ENCODE measurements at regions not wholly inside any gene's neighbourhood (a gene's known extent, or its start where the extent isn't known, plus 50 kb on each side); places are given as distances from the start of the nearest gene placed in this dataset.

DNA sequence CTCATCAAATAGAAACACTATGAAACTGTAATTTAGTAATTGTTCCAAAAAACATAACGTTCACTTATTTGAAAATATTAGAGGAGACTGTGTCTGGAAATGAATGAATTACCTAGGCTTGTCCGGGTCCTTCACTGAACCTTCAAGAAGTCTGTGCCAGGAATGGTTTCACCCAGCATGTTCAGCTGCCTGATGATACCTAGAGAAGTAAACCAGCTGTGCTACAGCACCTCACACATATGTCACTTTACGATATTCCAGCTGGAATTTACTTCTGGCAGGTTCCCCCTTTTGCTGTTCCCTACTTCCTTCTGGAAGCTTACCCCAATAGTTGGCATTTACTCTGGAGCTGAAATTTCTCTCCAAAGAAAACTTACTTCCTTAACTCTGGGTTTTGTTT lies 906.5 kb downstream of the FAT4 start:
- no peak for DNase-seq (ENCODE audit: low spot score in 2 of 2)
- H3K9me3 Mint-ChIP-seq: no peaks in the 10 kb centered on the region
- no peak overlapping the region for H3K27ac Mint-ChIP-seq
- no peak for ATAC-seq
- H3K36me3 Mint-ChIP-seq: no peaks in the 10 kb centered on the region

DNA sequence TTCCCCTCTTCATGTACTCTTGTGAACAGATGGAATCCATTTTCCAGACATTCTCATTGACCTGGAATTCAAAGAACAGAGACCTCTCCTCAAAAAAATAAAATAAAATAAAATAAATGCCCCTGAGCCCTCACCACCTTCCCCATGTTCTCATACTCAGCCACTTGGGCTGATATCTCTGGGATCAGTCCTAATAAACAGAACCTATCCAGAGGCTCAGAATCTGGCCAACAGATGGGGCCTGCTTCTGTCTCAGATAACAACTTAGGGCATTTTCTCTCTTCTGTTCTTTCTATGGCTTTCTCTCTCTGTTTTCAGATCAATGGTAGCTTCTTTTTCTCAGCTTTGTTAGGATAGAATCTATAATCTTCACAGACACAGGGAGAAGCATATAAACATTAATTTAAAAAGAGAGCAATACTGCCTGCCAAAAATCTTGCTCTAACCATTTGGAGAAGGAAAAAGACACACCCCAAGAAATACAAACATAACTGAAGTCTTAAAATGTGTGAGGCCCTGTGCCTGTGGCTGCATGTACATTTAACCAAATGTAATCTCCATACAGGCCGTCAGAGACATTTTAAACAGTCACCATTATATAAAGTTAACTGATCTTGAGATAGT lies 907.1 kb downstream of the FAT4 start:
- no peak for ATAC-seq
- no peaks in the 10 kb centered on the region for H3K9me3 Mint-ChIP-seq

DNA sequence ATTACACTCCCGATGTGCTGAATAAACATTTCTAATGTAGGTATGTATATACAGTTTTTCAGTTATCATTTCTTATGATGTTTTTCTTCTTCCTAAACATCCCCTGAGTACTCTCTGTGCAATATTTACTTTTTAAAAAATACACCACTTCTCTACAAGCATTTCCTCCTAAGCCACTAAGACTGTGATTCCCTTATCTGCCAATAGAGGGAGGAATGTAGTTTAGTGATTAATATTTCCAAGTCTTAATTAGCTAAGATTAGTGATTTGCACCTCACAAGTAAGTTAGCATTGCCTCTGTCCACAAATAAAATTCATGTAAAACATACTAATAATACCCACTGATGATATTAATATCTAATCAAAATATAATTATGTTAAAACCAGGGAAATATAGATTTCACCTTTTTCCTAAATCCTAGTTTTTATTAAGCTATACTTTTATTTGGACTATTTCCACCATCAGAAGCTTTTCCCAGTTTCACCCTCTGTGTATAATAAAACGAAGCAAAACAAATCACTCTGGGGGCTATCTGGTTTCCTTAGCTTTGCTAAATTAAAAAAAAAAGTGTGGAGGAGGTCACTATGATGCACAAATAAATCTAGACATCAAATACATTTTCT lies 909.1 kb downstream of the FAT4 start:
- no peak for ATAC-seq
- H3K9me3 Mint-ChIP-seq: no peaks in the 10 kb centered on the region
- H3K36me3 Mint-ChIP-seq: no peaks in the 10 kb centered on the region
- no peak for DNase-seq (ENCODE audit: low spot score in 2 of 2)
- H3K27ac Mint-ChIP-seq: no peak overlapping the region

More for the DNA sequence above, 907.1 kb downstream of the FAT4 start:
- no peak for DNase-seq (ENCODE audit: low spot score in 2 of 2)
- H3K36me3 Mint-ChIP-seq: no peaks in the 10 kb centered on the region
- H3K27ac Mint-ChIP-seq: no peak overlapping the region

DNA sequence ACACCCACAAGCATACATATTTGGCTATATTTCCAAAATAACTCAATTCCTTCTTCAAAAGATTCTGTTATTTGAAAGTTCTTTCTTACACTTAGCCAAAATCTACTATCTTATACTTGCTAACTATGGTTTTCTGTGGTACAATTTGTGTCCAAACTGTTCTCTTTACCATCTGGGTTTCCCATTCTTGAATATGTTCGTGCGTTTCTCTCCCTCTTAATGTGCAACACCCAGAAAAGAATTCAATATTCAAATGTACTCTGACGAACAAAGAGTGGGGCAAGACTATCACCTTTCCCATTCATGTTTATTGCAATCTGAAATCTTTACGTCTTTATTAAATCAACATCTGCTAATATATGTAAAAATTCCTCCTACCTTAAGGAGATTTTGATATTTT lies 912.7 kb downstream of the FAT4 start:
- ATAC-seq: no peak
- DNase-seq (ENCODE audit: low spot score in 2 of 2): no peak
- Mint-ChIP-seq H3K9me3 (peaks cover 4 to 5% of the 10 kb centered on the region in 2 donors), H3K36me3 (no peaks in the 10 kb centered on the region), H3K27ac (no peak overlapping the region)

DNA sequence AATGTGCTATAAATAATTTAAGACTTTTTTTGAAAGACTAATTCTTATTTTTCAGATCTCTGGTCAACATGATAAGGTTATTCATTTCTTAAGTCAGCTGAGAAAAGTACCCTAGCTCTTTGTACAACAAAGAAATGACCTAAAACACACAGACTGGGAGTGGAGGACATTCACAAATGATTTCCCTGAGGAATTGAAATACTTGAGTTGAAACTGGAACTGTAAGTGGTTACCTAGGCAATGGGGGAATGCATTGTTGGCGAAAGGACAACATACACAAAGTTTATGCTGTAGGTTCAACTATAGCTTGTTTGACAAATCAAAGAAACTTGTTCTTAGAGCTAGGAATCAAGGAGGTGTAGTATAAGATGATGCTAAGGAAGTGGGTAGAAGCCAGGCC lies 915.5 kb downstream of the FAT4 start:
- no peak for ATAC-seq
- Mint-ChIP-seq H3K27ac (no peak overlapping the region), H3K9me3 (peaks cover 4 to 5% of the 10 kb centered on the region in 2 donors), H3K36me3 (no peaks in the 10 kb centered on the region)
- DNase-seq (ENCODE audit: low spot score in 2 of 2): no peak

DNA sequence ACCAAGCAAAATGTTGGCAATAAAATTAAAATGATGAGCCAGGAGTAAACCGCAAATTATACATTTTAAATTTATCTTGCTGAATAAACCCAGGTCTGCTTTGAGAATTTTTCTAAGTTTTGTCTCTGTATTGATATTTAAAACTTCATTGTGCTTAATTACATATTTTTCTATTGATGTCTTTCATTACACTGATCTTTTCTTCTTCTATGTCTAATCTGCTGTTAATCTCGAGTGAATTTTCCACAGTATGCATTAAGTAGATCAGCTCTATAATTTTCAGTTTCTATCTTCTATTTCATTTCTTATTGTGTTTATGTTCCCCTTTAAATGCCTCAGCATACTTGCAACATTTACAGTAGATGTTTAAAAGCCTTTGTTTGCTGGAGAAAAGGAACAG lies 918.7 kb downstream of the FAT4 start:
- ATAC-seq: no peak
- DNase-seq (ENCODE audit: low spot score in 2 of 2): no peak
- no peaks in the 10 kb centered on the region for H3K36me3 Mint-ChIP-seq
- H3K27ac Mint-ChIP-seq: no peak overlapping the region
- H3K9me3 Mint-ChIP-seq: peaks cover 9 to 12% of the 10 kb centered on the region in 2 donors

DNA sequence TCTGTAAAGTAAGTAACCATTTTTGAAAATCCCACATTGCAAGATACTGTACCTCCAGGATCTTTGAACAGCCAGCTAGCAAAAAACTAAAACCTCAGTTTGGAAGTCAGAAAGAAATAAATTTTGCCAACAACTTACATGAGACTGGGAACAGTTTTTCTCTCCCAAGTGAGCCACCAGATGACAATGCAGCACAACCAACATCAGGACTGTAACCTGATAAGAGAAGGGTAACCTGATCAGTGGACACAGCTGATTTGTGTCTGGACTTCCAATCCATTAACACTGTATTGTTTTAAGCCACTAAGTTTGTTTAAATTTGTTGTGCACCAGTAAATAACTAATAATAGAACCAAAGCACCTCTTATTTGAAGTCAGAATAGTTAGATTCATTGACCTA lies 923.3 kb downstream of the FAT4 start:
- Mint-ChIP-seq H3K27ac (no peak overlapping the region), H3K36me3 (no peaks in the 10 kb centered on the region), H3K9me3 (peaks cover 9 to 17% of the 10 kb centered on the region in 2 donors)
- no peak for DNase-seq (ENCODE audit: low spot score in 2 of 2)
- no peak for ATAC-seq

DNA sequence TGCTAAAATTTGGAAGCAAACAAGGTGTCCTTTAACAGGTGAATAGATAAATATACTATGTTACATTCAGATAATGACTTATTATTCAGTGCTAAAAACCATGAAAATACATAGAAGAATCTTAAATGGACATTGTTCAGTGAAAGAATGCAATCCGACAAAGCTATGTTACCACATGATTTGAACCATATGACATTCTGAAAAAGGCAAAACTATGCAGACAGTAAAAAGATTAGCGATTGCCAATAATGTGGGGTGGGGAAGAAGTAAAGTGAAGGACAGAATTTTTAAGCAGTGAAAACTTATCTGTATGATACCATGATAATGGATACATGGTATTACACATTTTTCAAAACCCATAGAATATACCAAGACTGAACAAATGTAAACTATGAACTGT lies 926.9 kb downstream of the FAT4 start:
- Mint-ChIP-seq H3K27ac (no peak overlapping the region), H3K9me3 (peaks cover 11 to 25% of the 10 kb centered on the region in 2 donors), H3K36me3 (no peaks in the 10 kb centered on the region)
- DNase-seq (ENCODE audit: low spot score in 2 of 2): no peak
- ATAC-seq: no peak

DNA sequence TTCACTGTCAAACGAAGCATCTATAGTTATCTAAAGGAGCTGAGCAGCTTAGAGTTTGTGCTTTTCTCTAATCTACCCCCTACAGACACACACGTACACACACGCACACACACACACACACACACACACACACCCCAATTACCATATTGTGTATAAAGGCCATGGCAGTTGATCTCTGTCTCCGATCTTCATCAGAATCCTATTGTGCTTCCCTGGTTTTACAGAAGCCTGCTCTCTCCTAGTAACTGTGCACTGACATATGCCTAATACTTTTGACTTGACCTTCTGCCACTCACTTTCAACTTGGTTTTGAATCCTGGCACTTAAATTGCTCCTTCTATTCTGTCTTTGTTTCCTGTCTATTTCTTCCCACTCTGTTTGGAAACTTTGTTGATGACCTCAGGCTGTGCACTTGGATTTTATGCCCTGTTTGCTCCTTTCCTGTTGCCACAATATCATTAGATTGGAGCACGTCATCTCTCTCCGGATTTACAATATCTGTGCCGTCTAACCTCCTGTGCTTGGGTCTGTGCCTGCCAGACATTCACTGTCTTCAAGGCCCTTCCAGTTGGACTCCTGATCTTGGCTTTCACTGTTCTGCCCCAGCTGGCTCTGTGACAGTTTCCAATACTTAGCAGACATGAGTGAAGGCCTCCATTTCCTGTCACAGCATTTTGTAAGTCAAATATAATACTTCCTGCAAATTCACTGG lies 928.1 kb downstream of the FAT4 start:
- H3K27ac Mint-ChIP-seq: no peak overlapping the region
- DNase-seq (ENCODE audit: low spot score in 2 of 2) (no peak), ATAC-seq (no peak)
- peaks cover 14 to 25% of the 10 kb centered on the region in 2 donors for H3K9me3 Mint-ChIP-seq
- H3K36me3 Mint-ChIP-seq: no peaks in the 10 kb centered on the region

DNA sequence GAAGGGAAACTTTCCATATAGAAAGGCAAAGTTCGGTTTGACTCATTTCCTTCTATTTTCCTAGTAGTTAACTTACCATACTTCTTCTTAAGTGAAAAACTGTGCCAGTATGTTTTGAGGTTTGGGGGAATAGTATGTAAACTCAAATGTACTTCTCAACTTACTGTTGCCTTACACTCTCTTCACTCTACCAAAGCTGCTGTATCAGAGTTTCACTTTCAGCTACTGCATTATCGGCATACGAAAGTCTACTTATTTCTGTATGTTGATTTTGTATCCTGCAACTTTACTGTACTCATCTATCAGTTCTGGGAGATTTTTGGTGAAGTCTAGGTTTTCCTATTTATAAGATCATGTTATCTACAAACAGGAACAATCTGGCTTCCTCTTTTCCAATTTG lies 932.7 kb downstream of the FAT4 start:
- Mint-ChIP-seq H3K36me3 (no peaks in the 10 kb centered on the region), H3K27ac (no peak overlapping the region), H3K9me3 (peaks cover 24 to 26% of the 10 kb centered on the region in 2 donors)
- DNase-seq (ENCODE audit: low spot score in 2 of 2) (no peak), ATAC-seq (no peak)

DNA sequence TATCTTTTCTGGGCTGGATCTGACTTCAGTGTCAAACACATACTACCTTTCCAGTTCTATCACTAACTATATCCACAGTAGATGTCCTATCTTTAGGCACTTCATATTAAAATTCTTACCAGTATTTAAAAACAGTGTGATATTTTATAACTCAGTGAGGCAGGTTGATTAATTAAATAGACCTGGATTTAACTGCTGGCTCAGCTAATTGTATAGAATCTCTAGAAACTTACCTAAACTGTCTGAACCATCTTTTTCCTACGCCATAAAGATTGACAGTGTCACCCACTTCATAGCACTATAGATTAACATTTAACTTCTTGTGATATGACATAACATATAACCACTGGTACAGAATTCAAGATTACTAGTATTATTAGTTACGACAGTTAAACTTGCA lies 935.3 kb downstream of the FAT4 start:
- Mint-ChIP-seq H3K9me3 (peaks cover 19 to 22% of the 10 kb centered on the region in 2 donors), H3K36me3 (no peaks in the 10 kb centered on the region), H3K27ac (no peak overlapping the region)
- ATAC-seq (no peak), DNase-seq (ENCODE audit: low spot score in 2 of 2) (no peak)

DNA sequence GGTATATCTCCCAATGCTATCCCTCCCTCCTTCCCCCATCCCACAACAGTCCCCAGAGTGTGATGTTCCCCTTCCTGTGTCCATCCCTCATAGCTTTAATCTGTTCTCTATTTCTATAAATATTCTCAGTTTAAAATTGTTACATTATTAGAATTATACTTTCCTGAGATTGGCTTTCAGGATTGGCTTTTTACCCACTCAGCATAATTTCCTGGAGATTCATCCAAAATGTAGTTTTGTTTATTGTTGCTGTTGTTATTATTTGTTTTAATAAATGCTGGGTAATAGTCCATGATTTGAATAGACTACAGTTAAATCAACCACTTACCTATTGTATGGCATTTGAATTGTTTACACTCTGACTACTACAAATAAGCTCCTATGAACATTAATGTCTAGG lies 936.4 kb downstream of the FAT4 start:
- H3K36me3 Mint-ChIP-seq: no peaks in the 10 kb centered on the region
- ATAC-seq: no peak

DNA sequence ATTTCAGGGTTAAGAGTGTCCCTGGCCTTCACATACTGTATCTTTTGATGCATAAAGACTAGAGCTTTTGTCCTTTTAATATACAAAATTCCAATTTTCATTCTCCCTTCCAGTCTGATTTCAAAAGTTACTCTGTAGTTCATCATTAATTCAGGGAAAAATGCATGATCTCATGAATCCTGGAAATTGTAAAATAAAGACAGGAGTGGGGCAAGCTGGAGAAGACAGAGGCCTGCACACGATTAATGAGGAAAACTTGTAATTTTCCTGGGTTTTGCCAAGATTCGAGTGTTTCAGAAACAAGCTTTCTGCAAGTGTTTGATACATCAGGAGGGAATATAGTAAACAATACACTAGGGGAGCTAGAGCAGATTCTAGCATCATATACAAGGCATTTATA lies 947.9 kb downstream of the FAT4 start:
- H3K9me3 Mint-ChIP-seq: peaks cover 4% of the 10 kb centered on the region in 2 donors
- no peak for ATAC-seq
- no peaks in the 10 kb centered on the region for H3K36me3 Mint-ChIP-seq
- no peak overlapping the region for H3K27ac Mint-ChIP-seq
- no peak for DNase-seq (ENCODE audit: low spot score in 2 of 2)

More for the DNA sequence above, 936.4 kb downstream of the FAT4 start:
- DNase-seq (ENCODE audit: low spot score in 2 of 2): no peak
- Mint-ChIP-seq H3K9me3 (peaks cover 11 to 22% of the 10 kb centered on the region in 2 donors), H3K27ac (no peak overlapping the region)

DNA sequence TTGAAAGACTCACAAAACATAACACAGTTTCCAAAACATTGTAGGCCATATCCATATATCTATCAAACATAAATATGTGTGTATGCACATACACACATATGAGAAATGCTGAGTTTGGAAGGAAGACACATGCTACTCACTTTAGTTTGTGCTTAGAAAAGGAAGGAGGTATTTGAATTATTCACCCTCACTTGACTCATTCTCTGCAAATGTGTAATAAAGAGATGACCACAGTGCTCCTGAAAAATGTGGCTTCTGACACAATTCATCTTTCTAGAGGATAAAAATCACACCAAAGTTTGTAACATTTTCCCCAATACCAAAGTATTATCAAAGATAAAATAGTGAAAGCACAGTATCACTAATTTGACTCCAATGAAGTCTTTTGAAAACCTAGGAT lies 950.1 kb downstream of the FAT4 start:
- ATAC-seq (no peak), DNase-seq (ENCODE audit: low spot score in 2 of 2) (no peak)
- H3K27ac Mint-ChIP-seq: no peak overlapping the region
- peaks cover 0 to 4% of the 10 kb centered on the region in 2 donors for H3K9me3 Mint-ChIP-seq
- H3K36me3 Mint-ChIP-seq: no peaks in the 10 kb centered on the region

DNA sequence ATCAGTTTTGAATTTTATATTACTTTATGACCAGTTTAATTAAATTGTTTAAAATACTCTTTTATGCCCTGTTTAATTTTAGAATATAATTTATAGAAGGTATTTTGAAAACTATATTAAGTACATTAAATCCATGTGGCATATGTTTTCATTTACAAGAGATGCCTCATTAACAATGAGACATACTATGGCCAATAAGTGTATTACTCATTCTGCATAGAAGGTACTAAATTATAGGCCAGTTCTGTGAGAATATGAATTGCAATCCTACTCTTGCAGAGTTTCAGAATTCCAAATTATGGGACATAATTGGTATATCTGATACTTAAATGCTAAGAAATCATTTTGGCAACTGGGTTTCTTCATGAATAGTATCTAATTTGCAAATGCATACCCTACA lies 951.1 kb downstream of the FAT4 start:
- DNase-seq (ENCODE audit: low spot score in 2 of 2): no peak
- peaks cover 4 to 9% of the 10 kb centered on the region in 2 donors for H3K9me3 Mint-ChIP-seq
- no peak overlapping the region for H3K27ac Mint-ChIP-seq
- ATAC-seq: no peak
- no peaks in the 10 kb centered on the region for H3K36me3 Mint-ChIP-seq

DNA sequence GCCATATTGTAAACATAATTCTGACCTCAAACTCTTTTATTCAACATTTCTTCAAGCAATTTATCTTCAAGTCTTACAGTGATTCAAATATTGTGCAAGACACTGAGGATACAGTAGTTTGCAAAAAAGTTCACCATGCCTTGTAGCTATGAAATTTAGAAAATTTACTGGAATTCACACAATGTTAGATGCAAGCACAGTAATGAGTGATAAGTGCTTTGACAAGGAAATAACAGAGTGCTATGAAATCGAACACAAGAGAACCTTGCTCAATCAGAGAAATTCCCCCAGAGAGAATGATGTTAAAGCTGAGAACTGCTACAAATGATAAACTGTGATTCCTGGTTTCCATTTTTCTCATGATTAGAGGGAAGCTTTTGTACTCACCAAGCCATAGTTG lies 952.9 kb downstream of the FAT4 start:
- no peak overlapping the region for H3K27ac Mint-ChIP-seq
- H3K36me3 Mint-ChIP-seq: no peaks in the 10 kb centered on the region
- no peak for ATAC-seq
- DNase-seq (ENCODE audit: low spot score in 2 of 2): no peak
- peaks cover 4 to 9% of the 10 kb centered on the region in 2 donors for H3K9me3 Mint-ChIP-seq

DNA sequence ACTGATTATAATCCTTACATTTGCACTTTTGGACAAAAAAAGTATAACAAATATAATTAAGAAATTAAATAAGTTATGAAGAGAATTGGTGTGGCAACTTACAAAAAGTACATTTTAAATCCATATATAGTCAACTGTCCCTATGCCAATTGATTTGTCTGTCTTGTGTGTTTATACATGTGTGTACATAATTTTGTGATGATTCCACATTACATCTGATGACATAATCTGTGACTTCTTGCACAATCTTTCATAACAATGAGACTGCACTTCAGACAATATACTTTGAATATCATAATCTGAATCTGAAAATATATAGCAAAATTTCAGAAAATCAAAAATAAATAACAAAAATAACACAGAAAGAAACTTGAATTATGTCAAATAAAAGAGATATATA lies 953.4 kb downstream of the FAT4 start:
- ATAC-seq (no peak), DNase-seq (ENCODE audit: low spot score in 2 of 2) (no peak)
- Mint-ChIP-seq H3K36me3 (no peaks in the 10 kb centered on the region), H3K9me3 (peaks cover 4 to 9% of the 10 kb centered on the region in 2 donors), H3K27ac (no peak overlapping the region)

DNA sequence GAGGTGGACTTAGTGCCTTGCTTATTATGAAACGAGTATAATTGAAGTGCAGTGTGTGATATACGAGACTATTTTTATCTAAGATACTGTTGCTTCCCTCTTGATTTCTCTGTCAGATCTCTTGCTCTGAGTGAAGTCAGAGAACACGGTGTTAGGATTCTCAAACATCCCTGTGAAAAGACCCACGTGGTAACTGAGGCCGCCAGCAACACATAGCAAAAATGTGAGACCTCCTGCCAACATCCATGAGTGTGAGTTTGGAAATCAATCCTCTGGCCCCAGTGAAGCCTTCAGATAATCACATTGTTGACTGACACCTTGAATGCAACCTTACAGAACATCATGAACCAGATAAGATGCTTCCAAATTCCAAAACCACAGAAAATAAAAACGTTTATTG lies 954.4 kb downstream of the FAT4 start:
- DNase-seq (ENCODE audit: low spot score in 2 of 2): no peak
- Mint-ChIP-seq H3K27ac (no peak overlapping the region), H3K36me3 (no peaks in the 10 kb centered on the region), H3K9me3 (peaks cover 4 to 9% of the 10 kb centered on the region in 2 donors)
- ATAC-seq: no peak

Measured in activated naive CD4-positive, alpha-beta T cell treated with anti-CD3 and anti-CD28 coated beads, Interleukin-2, amount 50 U/mL, for 72 hours (primary cell).